ENCODE measurements at regions not wholly inside any gene's neighbourhood (a gene's known extent, or its start where the extent isn't known, plus 50 kb on each side); places are given as distances from the start of the nearest gene placed in this dataset.

DNA sequence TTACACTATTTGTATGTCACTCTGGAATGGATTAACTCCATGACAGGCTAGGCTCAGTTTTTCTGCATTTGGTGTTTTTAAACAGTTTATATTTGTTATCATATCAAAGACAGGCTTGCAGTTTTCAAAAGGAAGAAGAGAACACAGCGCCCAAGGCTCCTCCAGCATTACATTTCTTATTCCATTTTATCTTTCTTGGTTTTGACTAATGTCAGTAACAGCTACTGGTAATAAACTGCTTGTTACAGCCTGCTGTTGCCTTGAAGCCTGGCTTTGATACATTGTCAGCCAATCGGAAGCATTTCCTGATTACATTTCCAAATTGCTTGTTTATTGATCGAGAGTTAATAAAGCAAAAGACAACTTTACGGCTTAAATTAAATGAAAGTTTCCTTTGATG, 166.0 kb upstream of the MDFIC start:
- DNase-seq (ENCODE audit: low read depth in 2 of 2): no peak

DNA sequence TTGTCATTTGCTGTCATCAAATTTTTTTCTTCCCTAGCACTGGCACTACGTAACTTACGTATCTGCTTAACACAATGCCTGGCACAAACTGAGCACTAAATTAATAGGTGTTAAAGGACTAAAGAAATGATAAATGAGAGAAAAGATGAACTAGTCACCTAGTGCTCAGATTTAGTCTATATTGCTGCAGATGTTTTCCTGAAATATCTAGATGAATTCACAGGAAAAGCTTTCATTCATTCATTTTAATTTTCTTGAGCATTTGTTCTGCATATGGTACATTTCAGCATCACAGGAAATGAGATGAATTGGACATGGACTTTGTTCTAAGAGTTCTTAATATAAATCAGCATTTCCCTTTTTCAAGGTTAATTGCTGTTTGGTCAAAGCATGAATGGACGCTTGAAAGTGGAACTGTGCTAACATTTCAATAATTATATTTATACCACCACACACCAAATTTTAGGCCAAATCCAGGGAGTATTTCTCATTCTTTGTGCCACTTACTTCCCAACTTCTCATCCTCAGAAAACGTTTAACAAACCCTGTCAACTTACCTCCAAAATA, 163.2 kb upstream of the MDFIC start:
- no peak for DNase-seq (ENCODE audit: low read depth in 2 of 2)

DNA sequence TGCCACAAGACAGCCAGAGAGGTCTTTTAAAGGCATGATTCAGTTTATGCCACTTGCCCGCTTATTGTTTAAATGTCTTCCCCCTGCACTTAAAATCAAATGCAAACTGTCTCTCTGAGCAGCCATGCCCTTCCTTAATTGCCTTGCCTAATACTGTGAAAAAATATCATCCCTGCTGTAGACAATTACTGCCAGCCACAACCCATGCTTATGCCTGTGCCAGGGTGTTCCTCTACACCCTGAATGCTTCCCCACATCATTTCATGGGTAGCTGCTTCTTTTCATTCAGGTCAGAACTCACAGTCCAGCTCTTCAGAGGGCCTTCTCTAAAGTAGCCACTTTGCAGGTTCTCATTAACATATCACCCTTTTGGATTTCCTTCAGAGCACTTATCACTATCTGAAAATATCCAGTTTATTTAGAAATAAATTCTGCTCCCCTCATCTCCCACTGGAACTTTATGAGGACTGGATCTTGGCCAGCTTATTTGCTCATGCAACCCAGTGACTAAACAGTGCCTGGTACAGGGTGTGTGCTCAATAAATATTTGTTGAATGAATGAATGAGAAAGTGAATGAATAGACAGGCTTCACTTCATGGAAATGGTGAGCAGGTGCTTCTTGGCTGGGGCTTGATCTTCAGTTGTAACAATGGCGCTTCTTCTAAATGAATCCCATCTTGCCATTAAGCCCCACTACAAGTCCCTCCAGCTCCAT, 162.4 kb upstream of the MDFIC start:
- DNase-seq (ENCODE audit: low read depth in 2 of 2): no peak

DNA sequence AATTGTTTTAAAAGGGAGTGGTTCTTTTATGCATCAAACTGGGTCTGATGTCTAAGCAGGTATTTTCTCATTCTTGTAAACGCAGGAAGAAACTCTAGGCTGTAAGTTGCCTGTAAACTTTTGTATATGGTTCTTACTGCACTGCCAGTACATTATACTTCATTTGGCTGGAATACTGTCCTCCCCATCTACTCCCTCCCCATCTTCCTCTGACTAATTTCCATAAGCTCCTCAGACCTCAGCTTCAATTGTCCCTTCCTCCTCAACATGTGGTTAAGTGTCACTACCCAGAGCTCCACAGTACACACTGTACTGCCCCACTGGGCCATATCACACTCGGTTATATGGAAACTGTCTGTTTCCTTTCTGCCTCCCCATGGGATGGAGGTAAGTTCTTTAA, 161.4 kb upstream of the MDFIC start:
- no peak for DNase-seq (ENCODE audit: low read depth in 2 of 2)

DNA sequence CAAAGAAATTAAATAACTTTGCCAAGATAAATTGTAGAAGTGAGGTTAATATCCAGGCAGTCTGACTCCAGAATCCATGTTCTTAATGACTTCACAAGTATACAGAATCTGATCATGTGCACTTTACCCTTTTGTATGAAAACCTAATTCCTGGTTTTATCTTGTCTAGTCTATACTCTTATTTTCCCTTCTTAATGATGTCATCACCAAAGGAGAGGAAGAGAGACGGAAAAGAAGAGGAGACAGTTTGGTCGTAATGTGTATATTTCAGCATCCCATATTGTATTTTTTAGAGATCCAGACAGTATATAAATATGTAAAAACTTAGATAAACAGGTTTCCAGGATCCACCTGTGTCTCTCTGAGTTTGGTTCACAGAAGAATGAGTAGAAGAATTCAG, 159.9 kb upstream of the MDFIC start:
- no peak for DNase-seq (ENCODE audit: low read depth in 2 of 2)

DNA sequence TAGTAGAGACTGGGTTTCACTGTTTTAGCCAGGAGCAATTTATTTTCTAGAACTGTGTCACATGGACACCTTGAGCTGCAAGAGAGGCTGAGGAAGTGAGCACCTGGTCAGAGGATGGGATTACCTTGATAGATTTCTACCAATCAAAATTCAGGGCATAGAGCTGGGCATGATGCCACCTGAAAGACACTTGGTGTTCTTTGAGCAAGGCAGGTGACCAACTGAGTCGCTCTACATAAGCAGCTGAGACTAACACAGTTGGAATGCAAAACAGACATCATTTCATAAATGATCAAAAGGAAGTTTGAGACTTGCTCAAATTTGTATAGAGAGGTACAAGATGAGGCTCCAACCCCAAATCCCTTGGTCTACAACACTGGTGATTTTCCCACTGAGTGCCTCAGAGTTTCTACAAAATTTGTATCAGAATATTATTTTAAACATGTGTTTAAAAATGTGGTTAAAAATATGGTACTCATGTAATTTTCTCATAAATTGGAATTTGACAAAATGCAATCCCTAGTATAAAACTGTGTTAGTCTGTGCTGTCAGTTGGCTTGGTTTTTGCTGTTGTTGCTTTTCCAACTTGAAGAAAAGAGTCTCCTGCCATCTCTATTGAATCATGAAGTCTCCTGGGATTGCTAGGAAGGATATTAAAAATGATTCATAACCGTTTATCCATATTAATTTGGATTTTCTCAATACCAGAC, 156.4 kb upstream of the MDFIC start:
- DNase-seq (ENCODE audit: low read depth in 2 of 2): no peak

DNA sequence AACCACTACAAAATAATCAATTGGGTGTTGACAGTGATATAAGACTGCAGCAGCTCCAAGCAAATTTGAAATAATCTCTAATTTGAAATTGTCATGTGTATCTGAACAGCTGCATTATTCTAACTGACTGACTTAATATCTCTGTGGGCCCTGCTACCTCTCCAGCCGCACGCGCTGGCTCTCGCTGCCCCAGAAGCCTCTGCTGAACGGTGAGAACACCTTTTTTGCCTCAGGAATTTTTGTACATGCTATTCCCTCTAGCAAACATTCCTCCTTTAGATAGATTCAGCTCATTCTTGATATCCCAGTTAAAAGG, 155.9 kb upstream of the MDFIC start:
- DNase-seq (ENCODE audit: low read depth in 2 of 2): no peak

DNA sequence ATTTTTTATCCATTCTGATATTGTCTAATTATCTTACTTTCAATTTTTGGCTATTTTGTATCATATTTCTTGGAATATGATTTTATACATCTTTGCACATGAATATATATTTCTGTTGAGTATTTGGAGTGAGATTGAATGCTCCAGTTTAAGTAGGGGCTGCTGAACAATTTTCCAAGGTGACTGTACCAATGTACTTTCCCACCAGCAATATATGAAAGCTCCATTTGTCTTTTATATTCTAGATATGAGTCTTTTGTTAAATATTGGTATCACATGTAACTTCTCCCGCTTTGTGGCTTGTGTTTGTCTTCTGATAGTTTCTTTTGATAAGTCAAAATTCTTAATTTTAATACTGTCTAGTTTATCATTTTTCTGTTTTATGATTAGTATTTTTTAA, 144.6 kb upstream of the MDFIC start:
- DNase-seq (ENCODE audit: low read depth in 2 of 2): no peak

DNA sequence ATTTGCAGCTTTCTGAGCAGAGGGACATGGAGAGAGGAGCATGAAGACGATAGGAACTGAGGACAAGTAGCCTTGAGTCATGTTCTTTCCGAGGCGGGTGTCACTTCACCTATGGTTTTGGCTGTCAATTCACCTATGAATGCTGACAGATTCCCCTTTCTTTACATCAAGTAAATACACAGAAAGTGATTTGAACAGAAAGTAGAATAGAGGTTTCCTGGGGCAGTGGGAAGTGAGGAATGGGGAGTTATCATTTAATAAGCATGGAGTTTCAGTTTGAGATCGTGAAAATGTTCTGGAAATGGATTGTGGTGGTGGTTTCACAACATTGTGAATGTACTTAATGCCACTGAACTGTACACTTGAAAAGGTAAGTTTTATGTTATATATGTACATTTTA, 138.4 kb upstream of the MDFIC start:
- DNase-seq (ENCODE audit: low read depth in 2 of 2): no peak

DNA sequence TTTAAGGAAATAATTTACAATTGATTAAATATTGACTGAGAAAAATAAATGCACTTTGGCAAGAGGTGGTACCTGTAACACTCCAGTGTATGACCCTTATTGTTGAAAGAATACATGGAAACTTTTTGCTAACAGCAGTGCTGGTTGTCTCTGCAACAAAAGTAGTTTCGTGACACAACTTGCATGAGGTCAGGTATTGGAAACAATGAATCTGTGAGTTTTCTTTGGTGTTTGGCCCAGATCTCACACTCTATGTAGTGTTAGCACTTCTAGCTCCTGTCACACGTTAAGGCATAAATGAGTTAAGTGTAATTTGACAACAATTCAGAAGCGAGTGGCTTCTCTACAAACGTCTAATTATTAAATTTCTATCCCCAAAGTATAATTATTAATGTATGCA, 137.7 kb upstream of the MDFIC start:
- DNase-seq (ENCODE audit: low read depth in 2 of 2): peak in 1 of 2 donors; percentile 91

DNA sequence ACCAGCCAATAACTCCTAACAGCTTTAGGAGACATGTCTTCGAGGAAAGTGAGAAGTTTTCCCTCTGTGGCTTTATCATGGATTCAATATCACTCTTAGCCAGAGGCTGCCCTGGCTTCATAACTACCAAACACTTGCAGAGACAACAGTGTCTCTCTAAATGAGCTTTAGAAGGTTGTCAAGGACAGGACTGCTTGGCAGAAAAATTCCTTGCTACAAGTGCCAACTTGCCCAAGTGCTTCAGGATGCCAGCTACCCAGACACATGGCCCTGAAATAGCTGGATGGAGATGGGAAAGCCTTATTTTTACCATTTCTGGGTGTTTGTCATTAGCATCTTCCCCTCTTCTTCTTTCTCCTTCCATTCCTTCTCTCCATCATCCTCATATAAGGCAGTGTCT, 137.1 kb upstream of the MDFIC start:
- no peak for DNase-seq (ENCODE audit: low read depth in 2 of 2)

DNA sequence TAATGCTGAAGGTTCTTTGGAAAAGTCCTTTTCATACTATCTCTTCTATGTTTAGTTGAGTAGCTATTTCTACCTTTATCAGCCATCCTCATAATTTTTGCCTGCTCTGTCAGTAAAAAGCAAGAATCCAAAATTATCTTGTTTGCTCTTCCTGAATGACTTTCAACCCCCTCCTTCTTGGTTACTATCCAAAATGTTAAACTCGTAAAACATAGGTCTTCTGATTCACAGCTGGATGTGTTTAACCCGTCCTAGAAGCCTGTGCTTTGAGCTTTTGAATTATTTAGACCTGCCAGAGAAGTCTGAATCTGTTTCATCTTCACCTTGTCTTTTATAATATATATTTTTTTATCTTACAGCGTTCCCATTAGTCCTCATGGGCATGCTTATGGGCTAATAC, 136.4 kb upstream of the MDFIC start:
- DNase-seq (ENCODE audit: low read depth in 2 of 2): no peak

DNA sequence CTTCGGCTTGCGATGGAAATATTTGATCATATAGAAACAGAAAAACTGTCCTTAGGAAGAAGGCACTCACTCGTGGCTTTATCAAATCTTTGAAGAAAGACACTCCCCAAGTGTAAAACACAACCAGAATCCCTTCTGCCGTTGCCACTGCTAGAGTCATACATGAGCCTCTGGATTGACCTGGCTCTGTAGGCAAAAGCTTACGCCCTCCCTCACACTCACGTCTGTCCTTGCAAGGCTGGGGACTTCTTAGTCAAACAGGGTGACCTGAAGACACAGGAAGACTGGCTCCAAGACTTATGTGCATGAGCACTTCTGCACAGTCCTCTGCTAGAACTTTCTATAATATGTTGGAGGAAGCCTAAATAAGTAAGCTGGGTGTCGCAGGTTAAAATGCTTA, 135.4 kb upstream of the MDFIC start:
- DNase-seq (ENCODE audit: low read depth in 2 of 2): no peak

DNA sequence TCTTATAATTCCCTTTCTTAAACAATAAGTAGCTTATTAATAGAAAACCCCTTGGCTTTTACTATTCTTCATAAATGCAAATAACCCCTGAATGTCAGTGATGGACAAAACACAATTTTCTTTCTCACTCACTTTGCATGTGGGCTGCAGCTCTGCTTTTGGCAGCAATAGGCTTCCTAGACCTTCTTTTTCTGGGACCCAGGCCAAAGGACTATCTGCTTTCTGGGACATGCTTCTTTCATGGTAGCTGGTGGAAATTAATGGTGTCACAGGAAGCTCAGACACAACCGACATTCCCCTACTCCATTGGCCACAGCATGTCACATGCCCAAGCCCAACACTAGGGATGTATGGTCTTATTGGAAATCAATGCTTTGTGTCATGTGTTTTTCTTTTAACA, 134.3 kb upstream of the MDFIC start:
- peak in 1 of 2 donors; percentile 63 for DNase-seq (ENCODE audit: low read depth in 2 of 2)

DNA sequence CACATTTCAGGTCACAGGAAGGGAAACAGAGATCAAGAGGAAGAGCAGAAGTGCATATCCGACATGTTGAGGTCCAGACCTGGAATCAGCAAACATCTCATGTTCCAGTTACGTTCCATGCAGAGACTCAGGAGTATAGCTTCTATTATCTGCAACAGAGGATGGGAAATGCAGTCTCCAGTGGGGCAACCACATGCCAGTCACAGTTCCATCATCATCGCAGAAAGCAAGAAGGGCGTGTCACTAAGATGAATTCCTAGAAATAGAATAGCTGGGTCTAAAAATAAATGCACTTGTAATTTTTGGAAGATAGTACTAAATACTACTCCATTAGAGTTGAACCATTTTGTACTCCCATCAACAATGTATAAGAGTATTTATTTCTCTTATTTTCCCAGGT, 133.2 kb upstream of the MDFIC start:
- peak in 1 of 2 donors; percentile 19 for DNase-seq (ENCODE audit: low read depth in 2 of 2)

DNA sequence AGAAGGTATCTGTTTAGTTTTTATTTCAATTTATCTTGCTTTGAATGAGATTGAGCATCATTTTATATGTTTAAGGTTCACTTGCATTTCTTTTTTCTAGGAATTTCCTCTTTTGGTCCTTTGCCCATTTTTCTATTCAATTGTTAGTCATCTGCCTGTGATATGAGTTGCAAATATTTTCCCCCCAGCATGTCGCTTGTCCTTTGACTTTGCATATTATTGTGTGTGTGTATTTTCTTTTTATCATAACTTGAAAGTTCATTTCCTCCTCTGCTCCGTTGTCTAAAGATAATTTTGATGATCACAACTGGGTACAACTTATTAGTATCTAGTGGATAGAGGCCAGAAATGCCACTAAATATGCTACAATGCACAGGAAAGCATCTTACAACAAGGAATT, 132.7 kb upstream of the MDFIC start:
- peak; percentile 54 to 94 for DNase-seq (ENCODE audit: low read depth in 2 of 2)

DNA sequence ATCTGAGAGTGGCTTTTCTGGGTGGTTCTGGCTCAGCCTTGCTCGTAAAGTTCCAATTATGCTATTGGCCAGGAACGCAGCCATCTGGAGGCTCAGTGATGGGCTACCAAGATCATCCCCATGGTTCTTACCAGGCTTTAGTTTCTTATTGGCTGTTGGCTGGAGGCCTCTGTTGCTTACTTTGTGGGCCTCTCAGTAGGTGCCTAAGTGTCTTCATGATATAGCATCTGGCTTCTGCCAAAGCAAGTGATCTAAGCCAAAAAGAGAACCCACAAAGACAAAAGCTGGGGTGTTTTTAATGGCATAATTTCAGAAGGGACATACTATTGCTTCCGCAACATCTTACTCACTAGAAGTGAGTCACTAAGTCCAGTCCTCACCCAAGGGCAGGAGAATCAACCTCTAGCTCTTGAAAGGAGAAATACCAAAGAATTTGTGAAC, 132.0 kb upstream of the MDFIC start:
- DNase-seq (ENCODE audit: low read depth in 2 of 2): peak; percentile 61 to 83

DNA sequence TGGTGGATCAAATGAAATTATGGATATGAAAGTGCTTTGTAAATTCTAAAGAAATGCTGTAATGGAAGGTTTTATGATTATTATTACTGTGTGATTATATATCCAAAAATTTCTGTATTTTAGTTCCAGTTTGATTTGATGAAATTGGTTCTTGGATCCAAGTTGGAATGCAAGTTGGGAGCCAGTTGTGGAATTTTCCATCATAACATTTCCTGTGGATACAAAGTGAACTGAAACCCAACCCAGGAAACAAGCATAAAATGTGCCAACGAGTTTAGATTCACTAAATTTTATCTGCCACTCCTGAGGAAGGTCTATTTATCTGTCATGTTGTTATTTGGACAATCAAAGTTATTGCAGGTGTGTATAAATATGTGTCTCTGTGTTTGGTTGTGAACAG, 131.4 kb upstream of the MDFIC start:
- DNase-seq (ENCODE audit: low read depth in 2 of 2): peak; percentile 28 to 97

DNA sequence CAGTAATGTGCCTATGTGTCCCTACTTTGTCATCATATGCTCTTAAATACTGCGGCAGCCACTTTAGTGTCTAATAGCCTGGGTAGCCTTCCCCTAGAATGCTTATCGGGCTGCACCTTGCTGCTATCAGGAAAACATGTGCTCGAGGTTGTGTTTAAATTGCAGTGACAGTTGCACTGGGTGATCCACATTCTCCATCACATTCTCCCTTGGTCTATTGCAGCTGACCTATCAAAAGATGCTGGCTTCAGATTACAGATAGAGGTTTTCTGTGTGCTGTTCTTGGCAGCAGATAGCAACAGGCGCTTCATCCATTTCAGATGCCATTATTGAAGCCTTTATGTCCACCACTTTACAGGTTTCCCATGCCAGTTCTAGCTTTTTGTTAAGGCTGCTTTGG, 130.1 kb upstream of the MDFIC start:
- DNase-seq (ENCODE audit: low read depth in 2 of 2): peak in 1 of 2 donors; percentile 94

DNA sequence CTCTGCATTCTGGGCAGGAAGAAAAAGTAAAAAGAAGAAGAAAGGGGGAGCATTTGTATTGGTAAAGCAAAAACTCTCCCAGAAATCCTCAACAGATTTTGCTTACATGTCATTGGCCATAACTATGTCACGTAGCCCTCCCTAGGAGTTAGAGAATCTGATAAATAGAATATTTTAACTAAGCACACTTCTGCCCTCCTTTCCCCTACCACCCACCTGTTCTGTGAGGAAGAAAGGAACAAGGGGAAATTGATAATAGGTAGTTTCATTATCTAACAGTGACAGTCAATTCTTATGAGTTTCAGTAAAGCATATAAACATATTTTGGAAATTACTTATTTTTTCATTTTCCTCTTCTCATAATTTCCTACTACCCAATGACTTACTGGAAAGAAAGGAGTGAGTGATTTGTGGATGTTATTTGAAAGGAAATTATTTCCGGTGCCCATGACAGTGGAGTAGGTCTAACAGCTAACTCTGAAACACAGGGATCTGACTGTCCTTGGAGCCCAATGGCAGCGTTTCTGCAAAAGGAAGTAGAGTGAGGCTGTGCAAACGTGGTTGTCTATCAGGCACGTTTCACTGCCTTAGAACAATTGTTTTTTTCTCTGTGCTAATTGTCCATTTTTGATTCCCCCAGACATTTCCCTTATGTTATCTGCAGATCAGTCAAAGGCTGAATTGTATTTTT, 128.6 kb upstream of the MDFIC start:
- DNase-seq (ENCODE audit: low read depth in 2 of 2): peak in 1 of 2 donors; percentile 89

DNA sequence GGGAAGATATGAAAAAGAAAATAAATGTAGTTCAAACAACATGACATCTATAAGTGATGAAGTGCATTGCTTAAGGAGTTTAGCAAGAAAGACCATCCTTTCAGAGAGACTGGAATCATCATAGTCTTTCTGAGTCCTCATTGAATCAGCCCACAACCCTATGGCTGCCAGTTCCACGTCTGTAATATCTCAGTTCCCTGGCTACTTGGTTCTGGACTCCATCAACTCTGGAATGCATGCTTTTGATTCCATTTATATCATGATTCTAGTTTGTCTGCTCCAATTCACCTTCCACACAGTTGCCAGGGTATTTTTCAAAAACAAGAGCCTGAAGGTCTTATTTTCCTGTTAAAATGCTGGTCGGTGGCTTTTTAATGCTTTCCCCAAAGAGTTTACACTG, 126.4 kb upstream of the MDFIC start:
- DNase-seq (ENCODE audit: low read depth in 2 of 2): no peak

DNA sequence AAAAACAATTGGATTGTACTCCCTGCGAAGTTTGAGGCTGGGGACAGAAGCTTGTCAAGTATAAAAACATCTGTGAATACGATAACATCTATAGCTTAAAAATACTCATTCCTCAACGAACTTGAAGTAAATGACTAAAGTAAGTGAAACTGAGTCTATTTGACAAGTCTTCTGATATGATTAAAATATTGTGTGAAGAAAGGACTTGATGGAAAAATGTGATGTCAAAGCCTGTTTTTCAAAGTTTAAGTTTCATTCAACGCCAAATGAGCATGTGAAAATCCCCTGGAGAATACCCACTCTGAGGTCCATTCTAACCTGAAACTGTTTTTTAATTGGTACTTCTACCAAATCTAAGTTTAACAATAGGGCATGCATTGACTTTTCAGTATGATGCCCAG, 122.3 kb upstream of the MDFIC start:
- DNase-seq (ENCODE audit: low read depth in 2 of 2): no peak

DNA sequence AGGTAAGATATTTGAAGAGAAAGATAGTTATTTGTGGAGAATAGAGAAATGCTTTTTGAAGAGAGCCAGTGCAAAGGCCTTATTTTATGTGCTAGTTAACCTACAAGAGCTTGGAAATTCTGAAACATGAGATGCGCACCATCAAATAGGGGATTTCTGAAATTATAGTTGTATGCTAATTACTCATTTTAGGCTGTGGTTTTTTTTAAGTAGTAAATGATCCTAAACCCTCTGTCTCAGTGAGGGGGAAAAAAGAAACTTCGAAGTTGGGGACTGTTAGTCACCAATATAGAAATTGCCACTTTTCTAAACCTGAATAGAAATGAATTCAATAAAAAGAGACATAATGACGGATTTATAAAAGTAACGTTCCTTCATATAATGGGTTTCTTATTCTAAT, 119.3 kb upstream of the MDFIC start:
- DNase-seq (ENCODE audit: low read depth in 2 of 2): no peak

Data from lung microvascular endothelial cell (primary cell).